ENCODE measurements at regions not wholly inside any gene's neighbourhood (a gene's known extent, or its start where the extent isn't known, plus 50 kb on each side); places are given as distances from the start of the nearest gene placed in this dataset.

GRCh38 chr14:51455041-51455835 is 196.5 kb upstream of the FRMD6 start:
- no peak for TF ChIP-seq CTCF (IDR thresholded peaks at IDR 0.05; ENCODE audit: control insufficient read depth, extremely low read depth, insufficient read depth)
- DNase-seq (ENCODE audit: low read depth): no peak
- no peak overlapping the region for H3K4me3 ChIP-seq (ENCODE audit: low read depth, low read length)

GRCh38 chr14:51457843-51458562 is 193.7 kb upstream of the FRMD6 start:
- DNase-seq (ENCODE audit: low read depth): no peak
- no peak overlapping the region for H3K4me3 ChIP-seq (ENCODE audit: low read depth, low read length)
- TF ChIP-seq CTCF (IDR thresholded peaks at IDR 0.05; ENCODE audit: control insufficient read depth, extremely low read depth, insufficient read depth): no peak

DNA sequence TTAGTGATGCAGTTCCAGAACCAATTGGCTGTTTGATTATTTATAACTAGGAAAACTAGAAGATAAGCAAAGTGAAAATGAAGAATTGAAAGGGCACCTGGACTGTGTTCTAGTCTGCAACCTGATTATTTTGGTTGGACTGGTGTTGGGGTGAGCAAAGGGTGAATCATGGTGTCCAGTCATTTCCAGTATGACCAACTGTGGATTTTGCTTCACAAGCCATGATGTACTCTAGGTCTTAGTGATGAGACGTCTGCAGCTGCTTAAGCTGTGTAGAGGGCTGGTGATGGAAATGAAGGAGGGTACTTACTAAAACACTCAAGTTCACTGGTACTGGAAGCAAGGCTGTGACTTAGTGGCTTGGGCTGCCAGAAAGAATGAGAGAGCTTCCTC is 193.2 kb upstream of the FRMD6 start:
- no peak for DNase-seq (ENCODE audit: low read depth)
- H3K4me3 ChIP-seq (ENCODE audit: low read depth, low read length): no peak overlapping the region
- no peak for TF ChIP-seq CTCF (IDR thresholded peaks at IDR 0.05; ENCODE audit: control insufficient read depth, extremely low read depth, insufficient read depth)

DNA sequence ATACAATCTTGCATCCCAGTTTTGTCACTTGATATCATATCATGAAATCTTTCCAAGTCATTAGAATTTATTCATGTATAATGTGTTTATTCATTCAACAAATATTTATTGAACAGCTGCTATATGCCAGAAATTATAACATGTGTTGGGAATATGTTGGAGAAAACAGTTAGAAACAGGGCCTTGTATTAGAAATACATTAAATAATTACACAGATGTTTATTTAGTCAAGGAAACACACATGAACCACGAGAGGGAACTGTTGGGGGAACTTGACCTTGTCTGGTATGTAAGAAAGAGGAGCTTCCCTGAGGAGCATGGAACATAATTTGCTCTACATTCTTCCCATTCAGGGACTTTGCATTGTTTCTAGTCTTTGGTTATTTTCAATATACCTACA is 191.7 kb upstream of the FRMD6 start:
- no peak overlapping the region for H3K4me3 ChIP-seq (ENCODE audit: low read depth, low read length)
- no peak for TF ChIP-seq CTCF (IDR thresholded peaks at IDR 0.05; ENCODE audit: control insufficient read depth, extremely low read depth, insufficient read depth)
- no peak for DNase-seq (ENCODE audit: low read depth)

- TF ChIP-seq CTCF (IDR thresholded peaks at IDR 0.05; ENCODE audit: control insufficient read depth, extremely low read depth, insufficient read depth): no peak
- H3K4me3 ChIP-seq (ENCODE audit: low read depth, low read length): no peak overlapping the region
- no peak for DNase-seq (ENCODE audit: low read depth)
These were observed 189.5 kb upstream of the FRMD6 start for GRCh38 chr14:51462182-51462581.

- TF ChIP-seq CTCF (IDR thresholded peaks at IDR 0.05; ENCODE audit: control insufficient read depth, extremely low read depth, insufficient read depth): no peak
- no peak for DNase-seq (ENCODE audit: low read depth)
- no peak overlapping the region for H3K4me3 ChIP-seq (ENCODE audit: low read depth, low read length)
These were observed 189.0 kb upstream of the FRMD6 start for GRCh38 chr14:51462706-51463105.
